Heart right ventricle (tissue), 16 donors: ENCODE measurements at regions not wholly inside any gene's neighbourhood (a gene's known extent, or its start where the extent isn't known, plus 50 kb on each side); places are given as distances from the start of the nearest gene placed in this dataset.

Experiments
- ATAC-seq, 8 donors: fragments of 200-7000 bp; cut with Tn5 transposase; one replicate each; pipeline ENCODE4 v1.9.1; 2020; ENCODE audit warnings: mild to moderate bottlenecking in 8 of 8, moderate library complexity in 8 of 8, moderate number of reproducible peaks in 1 of 8
- DNase-seq, 2 donors: peaks; one replicate each; pipeline ENCODE4 v3.0.0-alpha.2; 2020
- H3K27ac ChIP-seq, 10 donors: fragments of 200-600 bp; sonication (generic) in 2 of 10; one replicate each; pipeline versions ENCODE4 v1.5.0 to v1.8.0; 2020 to 2022; ENCODE audit warnings: mild to moderate bottlenecking in 3 of 10
- H3K27me3 ChIP-seq, 7 donors: fragments of 200-600 bp; one replicate each; pipeline ENCODE4 v1.8.0; 2021 to 2022; ENCODE audit warnings: mild to moderate bottlenecking in 2 of 7
- H3K36me3 ChIP-seq, 9 donors: fragments of 200-600 bp; sonication (generic) in 1 of 9; one replicate each; pipeline versions ENCODE4 v1.5.0 to v1.8.0; 2020 to 2022; ENCODE audit warnings: mild to moderate bottlenecking in 2 of 9
- H3K4me1 ChIP-seq, 9 donors: fragments of 200-600 bp; sonication (generic) in 1 of 9; one replicate each; pipeline versions ENCODE4 v1.5.0 to v1.8.0; 2020 to 2022; ENCODE audit warnings: mild to moderate bottlenecking in 4 of 9
- H3K4me3 ChIP-seq, 10 donors: fragments of 200-600 bp; sonication (generic) in 2 of 10; one replicate each; pipeline versions ENCODE4 v1.5.0 to v1.8.0; 2020 to 2022; ENCODE audit warnings: mild to moderate bottlenecking in 7 of 10, moderate library complexity in 2 of 10
- H3K9me3 ChIP-seq, 11 donors: fragments of 200-600 bp in 10 of 11; sonication (generic) in 2 of 11; one replicate each; pipeline versions ENCODE4 v1.5.0 to v1.8.0; 2013 to 2022; ENCODE audit warnings: mild to moderate bottlenecking in 2 of 11, control low read depth in 1 of 11, moderate library complexity in 1 of 11
- CTCF ChIP-seq, 9 donors: fragments of 200-600 bp; sonication (generic) in 2 of 9; IDR thresholded peaks; one replicate each; pipeline versions ENCODE4 v1.5.0 to v1.8.0; 2021 to 2022; ENCODE audit warnings: antibody characterized with exemption in 9 of 9, mild to moderate bottlenecking in 5 of 9, moderate library complexity in 1 of 9
- WGBS, 2 donors: extraction: QIAGEN DNeasy Blood & Tissue Kit; methylation state at CpG; one replicate each; pipeline ENCODE4 v1.1.7; 2013; ENCODE audit warnings: inconsistent platforms in 1 of 2; 5-methylcytosine and 5-hydroxymethylcytosine counted together
- intact Hi-C, 10 donors: fragments of 100-400 bp; cut with DNase I; formaldehyde crosslinking; loops; one replicate each; pipeline versions ENCODE4 v1.11.1 to v1.14.2; 2022
- donor health status: Arrhythmogenic right ventricular cardiomyopathy.
- donor health status: ischemic (EF 13 %, LVEDD 7.1; RV severe dilation, severe dysfunction).
- donor health status: healthy with polysubstance abuse.
- donor health status: DM: no; HTN: yes; CAD: no.
- donor health status: DM: no; HTN: no; CAD: no.
- donor health status: ischemic (EF 25% LVEDD 6.9; RV normal size, moderate dysfunction).
- donor health status: ischemic (EF 25% LVEDD 5.7; RV mildly dilated, moderate dysfunction).
- donor health status: healthy.
- donor health status: DM: yes; HTN: yes; CAD: no.
- donor health status: Ischemic cardiomyopathy.
- donor health status: ischemic (EF 35%, LVEDD 5.7; RV mildly dilated, moderate dysfunction).
- donor health status: nonischemic (EF 11% LVEDD 7.7; RV severe dilation, severe dysfunction).
- donor health status: DM: yes; HTN: yes; CAD: no.
- donor health status: PGD.
- donor health status: ischemic (EF 29% LVEDD 5.4; RV normal size, mild dysfunction).
- donor health status: nonischemic (EF 23%, LVEDD 6.1; RV moderate dilation, normal function).

- intact Hi-C loops, result loop anchor here in 1 of 10 donors (5.0 kb wide), 1 partner anchor 64 kb away; no protein-coding TSS in a partner anchor
- Histone ChIP-seq H3K36me3 (no peaks in the 10 kb centered on the region), H3K27me3 (peaks cover 0 to 4% (median 0%) of the 10 kb centered on the region in 7 donors), H3K4me3 (no peak overlapping the region), H3K4me1 (no peaks in the 10 kb centered on the region), H3K9me3 (no peaks in the 10 kb centered on the region), H3K27ac (no peak overlapping the region)
- 41 to 47% methylated on average over 2 of the region's 2 CpGs for WGBS, 2 donors
- DNase-seq (no peak), ATAC-seq (peak in 2 of 8 donors; percentile 35 to 61)
- TF ChIP-seq CTCF (IDR thresholded peaks at IDR 0.05), result no peak
Measured at GRCh38 chr4:77306496-77306895, 149.5 kb downstream of the CCNG2 start.

GRCh38 chr4:77308843-77309242, 151.8 kb downstream of the CCNG2 start:
- Histone ChIP-seq H3K9me3 (no peaks in the 10 kb centered on the region), H3K4me3 (no peak overlapping the region), H3K27me3 (peaks cover 0 to 4% (median 0%) of the 10 kb centered on the region in 7 donors), H3K27ac (no peak overlapping the region), H3K4me1 (no peaks in the 10 kb centered on the region), H3K36me3 (no peaks in the 10 kb centered on the region)
- intact Hi-C loops, result loop anchor here in 1 of 10 donors (5.0 kb wide), 1 partner anchor 67 kb away; no protein-coding TSS in a partner anchor
- WGBS, 2 donors, result 8 to 10% methylated on average over 1 of the region's 1 CpG
- peak in 7 of 9 donors; percentile 26 to 51 (median 45) for TF ChIP-seq CTCF (IDR thresholded peaks at IDR 0.05)
- ATAC-seq, result peak in 4 of 8 donors; percentile 39 to 67 (median 62)
- no peak for DNase-seq

GRCh38 chr4:77309496-77309895, 152.5 kb downstream of the CCNG2 start:
- WGBS, 2 donors, result 66 to 78% methylated on average over 2 of the region's 2 CpGs
- H3K36me3 ChIP-seq, result no peaks in the 10 kb centered on the region
- no peak for TF ChIP-seq CTCF (IDR thresholded peaks at IDR 0.05)
- H3K27ac ChIP-seq, result no peak overlapping the region
- DNase-seq, result no peak
- ATAC-seq, result no peak
- H3K4me1 ChIP-seq, result no peaks in the 10 kb centered on the region
- intact Hi-C loops, result loop anchor here in 1 of 10 donors (5.0 kb wide), 1 partner anchor 67 kb away; no protein-coding TSS in a partner anchor
- no peak overlapping the region for H3K4me3 ChIP-seq
- peaks cover 0 to 4% (median 0%) of the 10 kb centered on the region in 7 donors for H3K27me3 ChIP-seq
- H3K9me3 ChIP-seq, result no peaks in the 10 kb centered on the region

- 35 to 41% methylated on average over 3 of the region's 3 CpGs for WGBS, 2 donors
- no peak overlapping the region for H3K27ac ChIP-seq
- intact Hi-C loops, result no loop called here
- no peak overlapping the region for H3K4me3 ChIP-seq
- H3K36me3 ChIP-seq, result no peaks in the 10 kb centered on the region
- H3K4me1 ChIP-seq, result no peaks in the 10 kb centered on the region
- peaks cover 0 to 4% (median 0%) of the 10 kb centered on the region in 7 donors for H3K27me3 ChIP-seq
- DNase-seq (no peak), ATAC-seq (no peak)
- H3K9me3 ChIP-seq, result no peaks in the 10 kb centered on the region
- TF ChIP-seq CTCF (IDR thresholded peaks at IDR 0.05), result no peak
Measured at GRCh38 chr4:77310931-77311330, 153.9 kb downstream of the CCNG2 start.
